ENCODE measurements at regions not wholly inside any gene's neighbourhood (a gene's known extent, or its start where the extent isn't known, plus 50 kb on each side); places are given as distances from the start of the nearest gene placed in this dataset.
"Not testable (repeated sequence)": the region's sequence is repeated elsewhere in the genome, so short reads cannot be mapped to it uniquely, and the experiment has no call there.

DNA sequence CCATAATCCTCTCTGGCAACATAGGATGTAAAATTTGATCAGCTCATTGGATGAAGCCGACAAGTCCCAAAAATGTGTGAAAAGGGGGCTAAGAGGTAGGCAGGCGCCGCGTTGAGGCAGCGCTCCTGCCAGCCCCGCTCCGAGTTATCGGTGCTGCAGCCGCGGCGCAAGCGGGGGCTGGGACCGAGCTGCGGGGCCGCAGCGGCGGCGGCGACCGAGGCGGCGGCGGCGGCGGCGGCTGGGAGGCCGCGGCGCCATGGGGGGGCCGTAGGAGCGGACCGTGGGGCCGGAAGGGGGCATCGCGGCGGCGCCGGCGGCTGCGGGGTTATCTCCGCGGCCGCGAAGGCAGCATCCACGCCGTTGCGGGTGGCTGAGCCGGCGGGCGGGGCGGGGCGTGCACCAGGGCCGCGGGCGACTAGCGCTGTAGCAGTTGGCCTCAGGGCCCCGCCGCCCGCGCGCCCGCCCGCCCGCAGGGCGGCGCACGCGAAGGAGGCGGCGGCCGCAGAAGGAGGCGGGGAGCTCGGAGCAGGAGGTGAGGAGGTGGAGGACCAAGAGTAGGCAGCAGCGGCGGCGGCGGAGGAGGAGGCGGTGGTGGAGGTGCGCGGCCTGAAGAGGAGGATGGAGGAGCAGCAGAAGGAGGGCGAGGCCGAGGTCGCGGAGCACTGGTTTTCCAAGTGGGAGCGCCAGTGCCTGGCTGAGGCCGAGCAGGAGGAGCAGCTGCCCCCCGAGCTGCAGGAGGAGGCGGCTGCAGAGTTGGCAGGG lies 126.0 kb upstream of the CXorf66 start:
- H3K27me3 ChIP-seq, result no peaks in the 10 kb centered on the region
- H3K36me3 ChIP-seq, result no peaks in the 10 kb centered on the region
- no peak overlapping the region for H3K4me3 ChIP-seq
- H3K9me3 ChIP-seq (replicated peaks), result no peaks in the 10 kb centered on the region
- DNase-seq, result no peak
- no peaks in the 10 kb centered on the region for H3K4me1 ChIP-seq
- H3K27ac ChIP-seq, result no peak overlapping the region

DNA sequence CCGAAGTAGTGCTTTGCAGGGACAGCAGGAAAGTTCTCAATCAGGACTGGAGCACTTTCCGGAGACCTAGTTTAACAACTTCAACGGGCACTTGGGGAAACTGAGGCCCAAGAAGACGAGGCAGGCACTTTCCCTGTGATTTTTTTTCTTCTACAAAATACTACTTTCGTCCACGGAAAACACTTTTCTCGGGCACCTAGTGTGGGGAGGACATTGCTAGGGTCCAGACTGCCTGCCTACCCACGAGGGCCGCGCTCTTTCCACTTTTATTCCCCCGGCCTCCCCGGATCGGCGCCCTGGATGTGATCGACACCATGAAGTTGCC lies 125.4 kb upstream of the CXorf66 start:
- DNase-seq, result no peak
- Histone ChIP-seq H3K27ac (no peak overlapping the region), H3K4me3 (no peak overlapping the region), H3K4me1 (no peaks in the 10 kb centered on the region), H3K36me3 (no peaks in the 10 kb centered on the region), H3K9me3 (replicated peaks) (no peaks in the 10 kb centered on the region), H3K27me3 (no peaks in the 10 kb centered on the region)

DNA sequence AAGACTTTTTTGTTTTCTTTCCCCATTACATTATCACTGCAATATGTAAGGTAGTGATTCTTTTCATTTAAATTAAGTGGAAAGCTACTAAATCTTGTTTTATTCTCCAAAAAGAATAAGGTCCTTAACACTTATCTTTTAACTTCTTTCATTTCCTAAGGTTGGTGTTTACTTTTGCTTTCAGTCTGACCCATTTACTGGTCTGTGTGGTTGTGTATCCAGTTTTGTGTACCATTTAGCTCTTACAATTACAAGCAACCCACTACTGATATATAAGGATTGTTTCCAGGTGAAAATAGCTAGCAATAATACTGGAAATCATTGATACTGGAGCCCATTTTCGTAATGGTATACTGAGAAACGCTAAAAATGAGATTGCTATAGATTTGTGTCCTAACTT lies 123.1 kb upstream of the CXorf66 start:
- no peaks in the 10 kb centered on the region for H3K4me1 ChIP-seq
- no peak overlapping the region for H3K27ac ChIP-seq
- no peak overlapping the region for H3K4me3 ChIP-seq
- no peaks in the 10 kb centered on the region for H3K36me3 ChIP-seq
- DNase-seq, result no peak
- H3K9me3 ChIP-seq (replicated peaks), result no peaks in the 10 kb centered on the region
- H3K27me3 ChIP-seq, result no peaks in the 10 kb centered on the region

DNA sequence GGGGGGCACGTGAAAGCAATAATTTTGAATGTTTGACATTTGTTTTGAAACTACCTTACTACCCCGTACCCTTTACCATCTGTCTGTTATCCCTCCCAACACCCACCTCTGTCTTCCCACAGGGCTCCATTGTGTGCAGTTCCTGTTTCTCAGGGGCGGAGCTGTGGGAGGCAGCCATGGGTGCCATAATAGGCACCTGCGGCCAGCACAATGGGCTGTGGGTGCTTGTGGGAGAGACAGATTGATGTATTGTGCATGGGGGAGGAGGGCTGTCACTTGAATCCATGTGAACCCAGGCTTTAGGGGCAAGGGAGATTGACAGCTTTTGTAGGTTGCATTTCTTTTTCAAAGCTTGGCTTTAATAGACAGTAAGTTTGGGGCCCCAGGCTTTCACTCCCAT lies 122.6 kb upstream of the CXorf66 start:
- Histone ChIP-seq H3K4me3 (no peak overlapping the region), H3K36me3 (no peaks in the 10 kb centered on the region), H3K4me1 (no peaks in the 10 kb centered on the region), H3K27ac (no peak overlapping the region), H3K27me3 (no peaks in the 10 kb centered on the region), H3K9me3 (replicated peaks) (no peaks in the 10 kb centered on the region)
- DNase-seq, result no peak

DNA sequence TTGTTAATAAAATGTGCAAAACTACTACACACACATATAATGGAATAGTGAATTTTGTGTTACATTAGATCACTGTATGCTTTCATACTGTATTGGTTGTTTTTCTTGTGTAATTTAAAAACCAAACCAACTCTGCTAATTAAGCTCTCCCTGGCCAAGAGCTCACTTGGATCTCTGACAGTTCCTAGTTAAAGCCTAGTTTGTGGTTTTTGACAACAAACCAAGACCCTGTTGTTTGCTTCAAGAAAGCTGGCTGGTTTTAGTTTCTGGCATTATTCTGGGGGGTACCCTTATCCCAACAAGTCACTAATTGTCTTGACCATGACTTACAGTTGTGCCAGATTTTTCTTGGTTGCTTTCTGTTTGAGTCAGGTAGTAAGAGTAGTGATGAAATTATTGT lies 121.4 kb upstream of the CXorf66 start:
- H3K4me3 ChIP-seq, result no peak overlapping the region
- no peaks in the 10 kb centered on the region for H3K4me1 ChIP-seq
- no peaks in the 10 kb centered on the region for H3K9me3 ChIP-seq (replicated peaks)
- DNase-seq, result no peak
- no peaks in the 10 kb centered on the region for H3K36me3 ChIP-seq
- H3K27me3 ChIP-seq, result no peaks in the 10 kb centered on the region
- no peak overlapping the region for H3K27ac ChIP-seq

DNA sequence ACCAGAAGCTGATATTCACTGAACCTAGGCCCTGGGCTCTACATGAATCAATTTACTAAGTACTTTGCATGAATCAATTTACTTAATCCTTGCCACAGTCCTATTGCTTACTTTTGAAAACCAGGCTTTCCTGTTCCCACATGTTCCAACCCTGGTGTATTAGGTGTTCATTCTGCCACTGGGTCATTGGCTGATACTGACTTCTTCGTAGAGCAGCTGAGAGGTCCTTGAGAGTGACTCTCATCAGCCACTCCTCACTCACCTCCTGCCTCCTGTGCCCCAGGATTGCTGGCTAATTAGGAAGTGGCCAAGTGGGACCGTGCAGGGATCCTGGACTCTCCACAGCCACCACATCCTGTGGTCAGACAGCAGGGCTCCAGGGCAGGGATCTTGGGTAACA lies 109.5 kb upstream of the CXorf66 start:
- not testable (repeated sequence) for H3K9me3 ChIP-seq (replicated peaks); H3K27ac ChIP-seq; H3K4me1 ChIP-seq; H3K27me3 ChIP-seq; H3K36me3 ChIP-seq; H3K4me3 ChIP-seq; DNase-seq

DNA sequence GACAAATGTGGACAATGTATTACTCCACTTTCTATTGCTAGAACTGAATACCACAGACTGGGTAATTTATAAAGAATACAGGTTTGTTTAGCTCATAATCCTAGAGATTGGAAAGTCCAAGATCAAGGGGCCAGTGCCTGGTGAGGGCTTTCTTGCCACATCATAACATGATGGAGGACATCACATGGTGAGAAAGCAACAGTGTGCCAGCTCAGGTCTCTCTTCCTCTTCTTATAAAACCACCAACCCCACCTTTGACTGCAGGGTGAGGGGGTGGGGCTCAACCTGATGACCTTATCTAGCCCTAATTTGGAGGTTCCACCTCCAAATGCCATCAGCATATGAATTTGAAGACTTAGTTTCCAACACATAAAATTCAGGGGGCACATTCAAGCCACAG lies 105.7 kb upstream of the CXorf66 start:
- Histone ChIP-seq H3K4me1 (no peaks in the 10 kb centered on the region), H3K27ac (no peak overlapping the region), H3K9me3 (replicated peaks) (no peaks in the 10 kb centered on the region), H3K36me3 (no peaks in the 10 kb centered on the region), H3K27me3 (no peaks in the 10 kb centered on the region), H3K4me3 (no peak overlapping the region)
- no peak for DNase-seq

DNA sequence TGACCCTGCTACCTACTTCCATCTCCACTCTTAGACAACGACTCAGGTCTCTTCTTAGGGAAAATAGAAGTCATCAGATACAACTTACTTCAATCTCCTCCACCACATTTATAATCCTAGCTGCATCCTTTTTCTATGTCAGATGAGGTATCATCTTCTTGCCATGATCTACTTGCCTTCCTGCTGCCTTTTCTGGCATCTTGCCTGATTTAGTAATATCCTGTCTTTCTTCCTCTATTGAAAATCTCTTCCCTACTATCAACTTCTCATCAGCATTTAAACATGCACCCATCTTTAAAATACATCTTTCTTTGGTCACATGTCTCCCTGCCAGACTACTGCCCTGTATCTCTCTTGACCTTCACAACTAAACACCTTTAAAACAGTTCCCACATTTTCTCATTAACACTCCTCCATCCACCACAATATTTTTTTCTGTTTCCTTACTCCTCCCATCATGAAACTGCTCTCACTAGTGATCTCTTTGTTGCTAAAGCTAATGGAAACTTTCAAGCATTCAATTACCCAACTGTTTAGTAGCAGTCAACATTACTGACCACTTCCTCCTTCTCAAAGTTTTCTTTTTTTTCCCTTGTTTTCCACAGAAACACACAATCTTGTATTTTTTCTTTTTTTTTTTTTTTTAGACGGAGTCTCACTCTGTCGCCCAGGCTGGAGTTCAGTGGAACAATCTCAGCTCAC lies 100.8 kb upstream of the CXorf66 start:
- no peak for DNase-seq
- Histone ChIP-seq H3K4me1 (no peaks in the 10 kb centered on the region), H3K4me3 (no peak overlapping the region), H3K9me3 (replicated peaks) (no peaks in the 10 kb centered on the region), H3K27ac (no peak overlapping the region), H3K36me3 (no peaks in the 10 kb centered on the region), H3K27me3 (no peaks in the 10 kb centered on the region)

DNA sequence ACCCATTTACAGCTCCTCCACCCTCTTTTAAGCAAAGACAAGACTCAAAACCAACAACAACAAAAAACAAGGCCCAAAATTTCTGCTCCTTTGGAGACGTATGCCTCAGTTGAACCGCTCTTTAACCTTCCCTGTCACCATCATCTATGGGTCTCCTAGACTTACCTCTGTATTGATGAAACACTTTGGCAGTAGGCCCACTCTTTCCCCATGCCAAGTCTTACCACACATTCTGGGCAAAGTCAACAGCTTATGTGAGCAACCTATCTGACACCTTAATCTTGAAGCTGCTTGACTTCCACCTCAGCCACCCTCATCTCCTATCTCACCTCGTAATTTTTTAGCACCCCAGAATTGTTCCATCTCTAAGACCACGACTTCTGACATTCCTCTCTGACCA lies 99.7 kb upstream of the CXorf66 start:
- Histone ChIP-seq H3K9me3 (replicated peaks) (no peaks in the 10 kb centered on the region), H3K27me3 (no peaks in the 10 kb centered on the region), H3K36me3 (no peaks in the 10 kb centered on the region), H3K27ac (no peak overlapping the region), H3K4me3 (no peak overlapping the region), H3K4me1 (no peaks in the 10 kb centered on the region)
- DNase-seq, result no peak

DNA sequence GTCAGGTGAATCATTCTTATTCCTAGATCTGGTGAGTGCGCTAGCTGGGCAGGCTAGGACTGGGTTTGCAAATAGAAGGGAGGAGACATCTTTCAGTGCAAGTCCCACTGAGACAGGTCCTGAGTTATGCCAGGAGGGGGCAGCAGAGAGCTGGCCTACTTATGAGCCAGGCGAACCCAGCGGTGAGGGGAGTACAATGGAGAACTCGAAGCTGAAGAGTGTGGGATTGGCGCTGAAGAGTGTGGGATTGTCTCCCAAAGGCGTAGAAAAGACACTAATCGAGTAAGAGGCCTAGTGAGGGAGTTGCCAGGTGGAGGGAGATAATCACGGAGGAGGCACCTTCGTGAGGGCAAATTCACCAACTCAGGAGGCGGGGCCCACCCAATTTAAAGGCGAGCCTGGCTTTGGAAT lies 91.7 kb upstream of the CXorf66 start:
- Histone ChIP-seq H3K4me3 (no peak overlapping the region), H3K9me3 (replicated peaks) (no peaks in the 10 kb centered on the region), H3K27ac (no peak overlapping the region), H3K27me3 (no peaks in the 10 kb centered on the region), H3K36me3 (no peaks in the 10 kb centered on the region), H3K4me1 (no peaks in the 10 kb centered on the region)
- peak; percentile 58 to 78 for DNase-seq

DNA sequence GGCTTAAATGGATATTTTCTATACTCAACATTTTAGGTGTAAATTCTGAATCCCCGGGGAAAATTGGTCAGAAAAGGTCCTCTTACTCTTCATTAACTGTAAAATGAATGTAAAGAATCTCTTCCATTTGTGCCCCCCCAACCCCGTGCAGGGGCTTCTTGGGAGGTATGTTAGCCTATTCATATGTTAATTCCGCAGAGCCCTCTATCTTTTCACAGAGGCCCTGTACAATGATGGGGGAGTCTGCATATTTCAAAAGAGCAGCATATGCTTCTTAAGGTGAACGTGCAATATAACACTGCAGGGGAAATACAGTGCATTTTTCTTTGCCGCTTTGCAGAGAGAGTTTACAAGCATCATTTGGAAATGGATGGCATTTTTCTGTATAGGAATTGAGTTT lies 88.5 kb upstream of the CXorf66 start:
- H3K27ac ChIP-seq, result no peak overlapping the region
- no peaks in the 10 kb centered on the region for H3K4me1 ChIP-seq
- DNase-seq, result no peak
- H3K27me3 ChIP-seq, result no peaks in the 10 kb centered on the region
- H3K4me3 ChIP-seq, result no peak overlapping the region
- no peaks in the 10 kb centered on the region for H3K9me3 ChIP-seq (replicated peaks)
- H3K36me3 ChIP-seq, result no peaks in the 10 kb centered on the region

DNA sequence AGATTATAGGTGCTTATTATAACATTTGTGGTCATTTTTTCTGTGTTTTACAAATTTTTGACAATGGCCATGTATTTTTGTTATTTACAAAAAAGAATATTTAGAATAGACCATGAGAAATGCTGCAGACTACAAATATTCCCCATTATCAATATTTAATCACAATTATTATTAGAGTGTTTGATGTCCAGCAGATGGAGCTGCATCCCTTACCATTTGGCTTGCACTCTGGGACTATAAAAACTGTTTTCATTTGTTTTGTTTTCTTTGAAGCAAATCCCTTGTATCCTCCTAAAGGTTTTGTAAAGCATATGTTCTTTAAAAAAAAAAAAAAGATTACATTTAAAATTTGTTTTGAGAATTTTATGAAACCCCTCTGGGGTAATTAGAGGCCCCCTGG lies 85.6 kb upstream of the CXorf66 start:
- Histone ChIP-seq H3K27me3 (no peaks in the 10 kb centered on the region), H3K4me3 (no peak overlapping the region), H3K36me3 (no peaks in the 10 kb centered on the region), H3K27ac (no peak overlapping the region), H3K9me3 (replicated peaks) (no peaks in the 10 kb centered on the region), H3K4me1 (no peaks in the 10 kb centered on the region)
- peak in 1 of 2 experiments; percentile 14 for DNase-seq

DNA sequence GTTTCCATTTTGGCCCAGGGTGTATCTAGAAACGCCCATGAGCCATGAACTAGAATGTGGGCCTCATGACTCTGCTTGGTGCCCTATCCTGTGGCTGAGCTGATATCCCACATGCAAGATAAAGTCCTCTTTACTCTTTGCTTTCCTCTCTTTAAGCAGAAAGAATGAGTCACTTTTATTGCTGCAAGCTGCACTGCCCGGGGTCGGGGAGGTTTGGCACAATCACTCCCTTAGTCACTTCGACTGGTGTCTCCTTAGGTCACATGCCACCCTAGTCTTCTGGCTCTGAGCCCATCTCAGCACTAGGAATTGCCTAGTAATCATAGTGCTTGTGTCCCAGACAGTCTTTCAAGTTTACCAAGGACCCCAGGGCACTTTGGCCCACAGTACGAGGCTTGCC lies 75.1 kb upstream of the CXorf66 start:
- Histone ChIP-seq H3K4me3 (no peak overlapping the region), H3K36me3 (no peaks in the 10 kb centered on the region), H3K27ac (no peak overlapping the region), H3K4me1 (no peaks in the 10 kb centered on the region), H3K27me3 (no peaks in the 10 kb centered on the region), H3K9me3 (replicated peaks) (no peaks in the 10 kb centered on the region)
- DNase-seq, result no peak

DNA sequence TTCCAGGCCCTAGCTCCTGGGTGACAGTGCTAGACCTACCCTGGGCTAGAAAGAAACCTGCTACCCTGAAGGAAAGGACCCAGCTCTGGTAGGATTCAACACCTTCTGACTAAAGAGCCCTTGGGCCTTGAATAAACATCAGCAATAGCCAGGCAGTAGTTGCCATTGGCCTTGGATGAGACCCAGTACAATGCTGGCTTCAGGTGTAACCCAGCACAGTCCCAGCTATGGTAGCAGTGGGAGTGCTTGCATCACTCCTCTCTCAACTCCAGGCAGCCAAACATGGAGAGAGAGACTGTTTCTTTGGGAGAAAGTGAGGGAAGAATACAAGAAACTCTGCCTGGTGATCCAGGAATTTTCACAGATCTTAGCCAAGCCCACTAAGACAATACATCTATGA lies 73.5 kb upstream of the CXorf66 start:
- Histone ChIP-seq H3K4me3 (no peak overlapping the region), H3K9me3 (replicated peaks) (no peaks in the 10 kb centered on the region), H3K27me3 (no peaks in the 10 kb centered on the region), H3K36me3 (no peaks in the 10 kb centered on the region), H3K27ac (no peak overlapping the region), H3K4me1 (no peaks in the 10 kb centered on the region)
- DNase-seq, result no peak

DNA sequence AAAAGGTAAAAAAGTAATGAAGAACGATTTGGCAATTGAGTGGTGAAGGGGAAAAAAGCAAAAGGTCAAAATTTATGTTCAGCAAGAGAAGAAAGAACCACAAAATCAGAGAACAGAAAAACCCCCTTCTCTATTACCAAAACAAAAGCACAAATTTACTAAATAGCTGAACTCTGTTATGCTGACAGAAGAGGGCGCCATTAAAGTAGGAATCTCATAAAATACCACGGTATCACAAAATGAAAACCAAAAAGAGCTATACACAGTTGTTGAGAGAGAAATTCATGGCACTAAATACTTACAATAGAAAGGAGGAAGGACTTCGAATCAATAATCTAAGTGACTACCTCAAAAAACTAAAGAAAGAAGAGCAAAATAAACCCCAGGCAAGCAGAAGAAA lies 69.6 kb upstream of the CXorf66 start:
- no peaks in the 10 kb centered on the region for H3K36me3 ChIP-seq
- H3K27ac ChIP-seq, result no peak overlapping the region
- H3K9me3 ChIP-seq (replicated peaks), result no peaks in the 10 kb centered on the region

DNA sequence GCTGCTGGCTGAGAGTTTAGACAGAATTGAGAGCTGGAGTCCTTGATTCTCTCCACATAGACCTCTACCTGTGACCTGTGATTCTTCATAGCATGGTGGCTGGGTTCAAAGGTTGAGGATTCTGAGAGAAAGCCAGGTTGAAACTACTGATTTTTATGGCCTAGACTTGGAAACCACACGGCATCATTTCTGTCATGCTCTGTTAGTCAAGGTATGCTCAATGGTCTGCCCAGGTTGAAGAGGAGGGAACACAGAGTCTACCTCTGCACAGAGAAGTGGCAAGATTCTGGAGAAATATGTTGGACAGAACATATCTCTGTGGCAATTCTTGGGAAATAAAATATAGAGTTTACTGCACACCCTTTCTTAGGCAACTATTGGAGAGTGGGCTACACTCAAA lies 57.2 kb upstream of the CXorf66 start:
- Histone ChIP-seq H3K27me3 (no peaks in the 10 kb centered on the region), H3K4me3 (no peak overlapping the region), H3K36me3 (no peaks in the 10 kb centered on the region), H3K4me1 (peaks cover 3% of the 10 kb centered on the region; the same call in 1 of the 2 replicates), H3K9me3 (replicated peaks) (no peaks in the 10 kb centered on the region), H3K27ac (no peak overlapping the region)
- DNase-seq, result peak in 1 of 2 experiments; percentile 5

More for the DNA sequence above, 69.6 kb upstream of the CXorf66 start:
- no peaks in the 10 kb centered on the region for H3K4me1 ChIP-seq
- DNase-seq, result peak in 1 of 2 experiments; percentile 24
- H3K4me3 ChIP-seq, result no peak overlapping the region
- no peaks in the 10 kb centered on the region for H3K27me3 ChIP-seq
